AG04449 (cell line): ENCODE measurements at regions not wholly inside any gene's neighbourhood (a gene's known extent, or its start where the extent isn't known, plus 50 kb on each side); places are given as distances from the start of the nearest gene placed in this dataset.

ENCODE experiments used
- CTCF ChIA-PET: fragments of 350-600 bp; formaldehyde crosslinking; extraction: SDS; loops from one replicate; lab custom pipeline; 2021; ENCODE audit warnings: antibody characterized with exemption; lab: Yijun Ruan, JAX
- POLR2A ChIA-PET: fragments of 400-600, 350-600 bp; formaldehyde crosslinking; extraction: SDS; loops from one replicate; lab custom pipeline; 2020; ENCODE audit warnings: antibody characterized with exemption, inconsistent platforms; lab: Yijun Ruan, JAX
- DNase-seq: peaks from one replicate; pipeline ENCODE4 v3.0.0-alpha.2; 2010; ENCODE audit warnings: low read depth, low spot score
- H3K4me3 ChIP-seq: 2 replicates; pipeline ENCODE4 v1.5.1; 2011; ENCODE audit warnings: low read depth, mild to moderate bottlenecking, control low read depth, low read length
- TF ChIP-seq, protein P1 (sequence below): IDR thresholded peaks from one replicate; pipeline ENCODE4 v1.5.1; 2011; ENCODE audit warnings: mild to moderate bottlenecking, moderate library complexity, low read length, control low read depth, inconsistent platforms; ENCODE audit not compliant: insufficient read depth; ENCODE audit errors: missing control alignments

DNA sequence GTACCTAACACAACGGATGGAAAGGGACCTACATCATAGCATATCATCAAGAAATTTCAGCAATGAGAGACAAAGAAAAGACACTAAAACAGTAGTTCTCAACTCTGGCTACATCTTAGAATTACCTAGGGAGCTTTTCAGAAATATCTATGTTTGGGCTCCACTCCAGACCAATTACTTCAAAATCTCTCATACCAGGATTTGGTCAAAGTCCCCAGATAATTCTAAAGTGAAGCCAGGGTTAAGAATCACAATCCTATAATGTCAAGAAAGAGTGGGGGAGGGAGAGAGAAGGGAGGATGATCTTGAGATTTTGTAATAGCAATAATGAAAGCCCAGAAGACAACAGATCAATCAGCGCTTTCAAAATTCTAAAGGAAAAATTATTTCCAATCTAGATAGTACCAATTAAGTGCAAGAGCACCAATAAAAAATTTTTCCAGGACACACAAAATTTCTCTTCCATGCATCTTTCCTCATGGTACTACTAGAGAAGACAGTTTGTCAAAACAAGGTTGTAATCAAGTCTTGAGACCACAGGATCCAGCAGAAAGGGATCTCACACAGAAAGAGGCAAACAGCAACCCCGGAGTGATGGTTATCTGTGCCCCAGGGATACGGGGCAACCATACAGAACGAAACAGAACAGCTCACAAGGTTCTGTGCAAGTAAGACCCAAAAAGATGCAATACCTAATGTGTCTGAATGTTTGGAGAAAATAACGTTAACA is 152.9 kb upstream of the DST start:
- TF ChIP-seq, protein P1, sequence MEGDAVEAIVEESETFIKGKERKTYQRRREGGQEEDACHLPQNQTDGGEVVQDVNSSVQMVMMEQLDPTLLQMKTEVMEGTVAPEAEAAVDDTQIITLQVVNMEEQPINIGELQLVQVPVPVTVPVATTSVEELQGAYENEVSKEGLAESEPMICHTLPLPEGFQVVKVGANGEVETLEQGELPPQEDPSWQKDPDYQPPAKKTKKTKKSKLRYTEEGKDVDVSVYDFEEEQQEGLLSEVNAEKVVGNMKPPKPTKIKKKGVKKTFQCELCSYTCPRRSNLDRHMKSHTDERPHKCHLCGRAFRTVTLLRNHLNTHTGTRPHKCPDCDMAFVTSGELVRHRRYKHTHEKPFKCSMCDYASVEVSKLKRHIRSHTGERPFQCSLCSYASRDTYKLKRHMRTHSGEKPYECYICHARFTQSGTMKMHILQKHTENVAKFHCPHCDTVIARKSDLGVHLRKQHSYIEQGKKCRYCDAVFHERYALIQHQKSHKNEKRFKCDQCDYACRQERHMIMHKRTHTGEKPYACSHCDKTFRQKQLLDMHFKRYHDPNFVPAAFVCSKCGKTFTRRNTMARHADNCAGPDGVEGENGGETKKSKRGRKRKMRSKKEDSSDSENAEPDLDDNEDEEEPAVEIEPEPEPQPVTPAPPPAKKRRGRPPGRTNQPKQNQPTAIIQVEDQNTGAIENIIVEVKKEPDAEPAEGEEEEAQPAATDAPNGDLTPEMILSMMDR: no peak
- POLR2A ChIA-PET: no interaction called here
- DNase-seq: no peak
- CTCF ChIA-PET: interaction anchor here (1.0 kb wide), 1 partner anchor 56 kb away, joined by 3 read pairs; no protein-coding TSS in a partner anchor
- H3K4me3 ChIP-seq: no peak overlapping the region

DNA sequence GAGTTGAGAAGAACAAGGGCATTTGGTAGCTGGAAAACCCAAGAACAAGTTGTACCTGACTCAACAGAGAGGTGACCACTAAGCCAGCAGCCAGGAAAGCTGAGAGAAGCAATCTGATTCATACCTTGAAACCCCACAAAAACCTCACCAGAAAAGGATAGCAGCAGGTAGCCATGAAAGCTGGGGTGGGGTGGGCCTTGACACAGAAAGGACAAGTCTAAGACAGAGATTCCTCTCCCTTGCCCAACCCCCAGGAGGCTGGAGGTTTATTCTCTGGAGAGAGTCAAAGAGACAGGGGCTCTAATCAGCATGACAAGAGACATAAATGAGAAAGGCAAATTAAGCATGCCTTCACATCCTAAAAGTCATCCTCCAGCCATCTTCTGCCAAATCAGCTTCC is 151.7 kb upstream of the DST start:
- no peak overlapping the region for H3K4me3 ChIP-seq
- DNase-seq: no peak
- CTCF ChIA-PET: interaction anchor here (1.2 kb wide), 1 partner anchor 157 kb away, joined by 3 read pairs; no protein-coding TSS in a partner anchor
- POLR2A ChIA-PET: no interaction called here
- TF ChIP-seq, protein P1: no peak

DNA sequence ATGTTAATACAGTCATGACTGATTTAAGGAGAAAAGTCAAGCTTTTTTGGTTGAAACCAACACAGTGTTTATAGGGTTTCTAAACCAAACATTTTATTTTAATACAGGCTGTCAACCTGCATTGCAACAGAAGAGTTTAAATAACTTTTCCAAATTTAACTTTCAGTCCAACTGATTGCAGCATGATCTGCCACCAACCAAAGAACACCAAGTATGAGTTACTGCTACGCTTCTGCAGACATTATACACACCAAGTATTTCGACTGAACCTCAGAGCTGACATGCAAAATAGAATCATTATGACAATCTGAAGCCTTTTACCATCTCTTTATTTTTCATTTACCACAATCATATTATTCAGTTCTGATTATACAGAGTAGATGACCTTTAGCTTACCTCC is 151.2 kb upstream of the DST start:
- CTCF ChIA-PET: interaction anchor here (1.2 kb wide), 1 partner anchor 157 kb away, joined by 3 read pairs; no protein-coding TSS in a partner anchor
- DNase-seq: no peak
- POLR2A ChIA-PET: no interaction called here
- no peak overlapping the region for H3K4me3 ChIP-seq
- TF ChIP-seq, protein P1: no peak

DNA sequence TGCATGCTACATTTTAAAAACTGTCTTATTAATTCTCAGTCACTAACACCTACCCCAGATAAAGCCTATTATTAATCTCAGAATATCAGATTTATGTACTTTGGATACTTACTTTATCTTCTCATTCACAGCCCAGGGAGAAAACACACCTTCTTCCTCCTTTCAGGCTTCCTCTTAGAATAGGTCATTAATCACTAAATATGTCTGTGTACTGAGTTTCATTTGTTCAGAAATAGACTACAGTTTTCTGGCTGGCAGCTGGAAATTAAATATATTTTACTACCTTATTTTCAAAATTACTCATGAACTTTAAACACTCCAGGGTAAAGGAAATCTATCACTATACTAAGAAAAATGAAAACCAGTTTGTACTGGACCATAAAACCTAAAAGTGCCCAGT is 147.7 kb upstream of the DST start:
- DNase-seq: no peak
- ChIA-PET POLR2A (no interaction called here), CTCF (interaction anchor here (0.7 to 1.4 kb wide), 2 partner anchors 54 to 80 kb away, joined by 3 read pairs; no protein-coding TSS in a partner anchor)
- TF ChIP-seq, protein P1: no peak
- H3K4me3 ChIP-seq: no peak overlapping the region

DNA sequence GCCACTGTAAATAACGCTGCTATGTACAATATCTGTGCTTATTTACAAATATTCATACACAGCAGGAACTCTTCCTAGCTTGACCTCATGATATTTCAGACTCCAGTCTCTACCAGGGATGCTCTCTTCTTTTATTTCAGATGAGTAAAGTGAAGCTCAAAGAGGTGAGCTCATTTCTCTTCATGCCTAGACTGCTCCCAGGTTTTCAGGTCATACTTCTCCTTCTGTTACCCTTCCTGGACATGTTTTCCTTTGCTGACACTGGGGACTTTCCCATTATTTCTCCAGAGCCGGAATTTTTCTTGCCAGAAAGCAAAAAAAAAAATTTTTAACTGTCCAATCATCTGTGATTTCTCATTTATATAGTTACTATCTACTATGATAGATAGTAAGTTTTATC is 147.2 kb upstream of the DST start:
- POLR2A ChIA-PET: no interaction called here
- no peak overlapping the region for H3K4me3 ChIP-seq
- TF ChIP-seq, protein P1: no peak
- CTCF ChIA-PET: interaction anchor here (0.7 kb wide), 1 partner anchor 80 kb away, joined by 3 read pairs; no protein-coding TSS in a partner anchor
- DNase-seq: no peak

DNA sequence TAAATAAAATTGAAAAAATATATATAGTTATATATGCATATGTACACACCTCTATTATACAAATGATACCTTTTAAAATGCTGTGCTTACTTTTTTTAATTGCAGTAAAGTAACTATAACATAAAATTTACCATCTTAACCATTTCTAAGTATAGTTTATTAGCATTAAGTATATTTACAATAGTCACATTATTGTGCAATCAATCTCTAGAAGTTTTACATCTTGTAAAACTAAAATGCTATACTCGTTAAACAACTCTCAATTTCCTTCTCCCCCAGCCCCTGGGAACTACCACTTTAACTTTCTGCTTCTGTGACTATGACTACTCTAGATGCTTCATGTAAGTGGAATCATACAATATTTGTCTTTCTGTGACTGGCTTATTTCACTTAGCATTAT is 146.7 kb upstream of the DST start:
- CTCF ChIA-PET: no interaction called here
- TF ChIP-seq, protein P1: no peak
- no peak overlapping the region for H3K4me3 ChIP-seq
- POLR2A ChIA-PET: no interaction called here
- no peak for DNase-seq
